ENCODE measurements at regions not wholly inside any gene's neighbourhood (a gene's known extent, or its start where the extent isn't known, plus 50 kb on each side); places are given as distances from the start of the nearest gene placed in this dataset.

DNA sequence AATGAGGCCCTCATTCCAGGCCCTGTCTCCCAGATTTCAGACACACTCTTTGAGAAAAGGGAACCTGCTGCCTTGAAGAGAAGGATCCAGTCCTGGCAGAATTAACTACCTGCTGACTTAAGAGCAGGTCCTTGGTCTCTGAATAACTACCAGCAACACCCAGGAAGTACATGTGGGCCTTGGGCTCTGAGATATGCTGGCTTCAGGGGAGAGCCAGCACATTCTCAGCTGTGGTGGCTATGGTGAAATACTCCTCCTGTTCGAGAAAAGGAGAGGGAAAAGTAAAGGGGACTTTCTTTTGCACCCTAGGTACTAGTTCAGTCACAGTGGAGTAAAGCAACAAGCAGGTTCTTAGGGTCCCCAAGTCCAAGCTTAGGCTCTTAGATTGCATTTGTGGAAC, 120.0 kb downstream of the HMHB1 start:
- no peak overlapping the region for H3K27ac ChIP-seq (ENCODE audit: low read length)
- no peak overlapping the region for H3K4me2 ChIP-seq (ENCODE audit: low read length)
- H3K9ac ChIP-seq (ENCODE audit: low read length), result no peak overlapping the region
- H3K27me3 ChIP-seq (ENCODE audit: insufficient read depth, low read depth, low read length), result no peaks in the 10 kb centered on the region
- no peak overlapping the region for H2AFZ ChIP-seq (ENCODE audit: low read depth, low read length)
- H3K4me3 ChIP-seq (ENCODE audit: low read length), result no peak overlapping the region
- no peaks in the 10 kb centered on the region for H4K20me1 ChIP-seq (ENCODE audit: insufficient read depth)
- H3K9me3 ChIP-seq (ENCODE audit: low read length), result no peaks in the 10 kb centered on the region
- no peaks in the 10 kb centered on the region for H3K9me2 ChIP-seq (ENCODE audit: insufficient read depth, low read length)
- H3F3A ChIP-seq (ENCODE audit: insufficient read depth, low read length, poor library complexity, severe bottlenecking), result no peaks in the 10 kb centered on the region
- no peaks in the 10 kb centered on the region for H3K36me3 ChIP-seq (ENCODE audit: insufficient read depth, low read length)
- TF ChIP-seq MXI1 (conservative IDR thresholded peaks at IDR 0.05; ENCODE audit: poor library complexity, severe bottlenecking) (no peak), EP300 (conservative IDR thresholded peaks at IDR 0.05; ENCODE audit: poor library complexity, severe bottlenecking) (no peak), CTCF (IDR thresholded peaks at IDR 0.05; ENCODE audit: poor library complexity, severe bottlenecking) (no peak), SMC3 (conservative IDR thresholded peaks at IDR 0.05; ENCODE audit: poor library complexity) (no peak), TAF1 (IDR thresholded peaks at IDR 0.05; ENCODE audit: low read depth) (no peak)
- no peaks in the 10 kb centered on the region for H3K79me2 ChIP-seq (replicated peaks; ENCODE audit: insufficient read depth, low read length)

DNA sequence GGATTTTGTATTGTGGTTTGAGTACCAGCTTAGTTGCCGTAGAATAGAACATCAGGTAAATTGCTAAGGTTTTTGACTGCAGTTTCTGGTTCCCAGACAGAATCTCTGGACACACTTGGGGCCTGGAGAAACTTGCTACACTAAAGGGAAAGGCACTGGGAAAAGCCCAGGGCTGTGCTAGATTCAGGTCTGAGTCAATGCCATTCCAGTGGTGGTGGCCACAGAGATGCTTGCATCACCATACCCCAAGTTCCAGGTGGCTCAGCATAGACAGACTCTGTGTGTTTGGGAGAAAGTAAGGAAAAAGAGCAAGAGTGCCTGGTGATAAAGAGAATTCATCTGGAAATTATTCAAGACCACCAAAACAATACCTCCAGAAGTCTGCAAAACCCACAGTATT, 120.6 kb downstream of the HMHB1 start:
- Histone ChIP-seq H3K79me2 (replicated peaks; ENCODE audit: insufficient read depth, low read length) (no peaks in the 10 kb centered on the region), H3K9ac (ENCODE audit: low read length) (no peak overlapping the region), H4K20me1 (ENCODE audit: insufficient read depth) (no peaks in the 10 kb centered on the region), H2AFZ (ENCODE audit: low read depth, low read length) (no peak overlapping the region), H3K27me3 (ENCODE audit: insufficient read depth, low read depth, low read length) (no peaks in the 10 kb centered on the region), H3K9me2 (ENCODE audit: insufficient read depth, low read length) (no peaks in the 10 kb centered on the region), H3K27ac (ENCODE audit: low read length) (no peak overlapping the region), H3K4me2 (ENCODE audit: low read length) (no peak overlapping the region), H3K4me3 (ENCODE audit: low read length) (no peak overlapping the region), H3F3A (ENCODE audit: insufficient read depth, low read length, poor library complexity, severe bottlenecking) (no peaks in the 10 kb centered on the region), H3K9me3 (ENCODE audit: low read length) (no peaks in the 10 kb centered on the region), H3K36me3 (ENCODE audit: insufficient read depth, low read length) (no peaks in the 10 kb centered on the region)
- no peak for TF ChIP-seq REST (IDR thresholded peaks at IDR 0.05; ENCODE audit: borderline replicate concordance)
- no peak for TF ChIP-seq MXI1 (conservative IDR thresholded peaks at IDR 0.05; ENCODE audit: poor library complexity, severe bottlenecking)
- TF ChIP-seq EP300 (conservative IDR thresholded peaks at IDR 0.05; ENCODE audit: poor library complexity, severe bottlenecking), result no peak
- TF ChIP-seq SMC3 (conservative IDR thresholded peaks at IDR 0.05; ENCODE audit: poor library complexity), result no peak
- TF ChIP-seq RAD21 (conservative IDR thresholded peaks at IDR 0.05), result no peak
- no peak for TF ChIP-seq EZH2 (IDR thresholded peaks at IDR 0.05; ENCODE audit: borderline replicate concordance, insufficient read depth, low read length, poor library complexity, severe bottlenecking)
- no peak for TF ChIP-seq TAF1 (IDR thresholded peaks at IDR 0.05; ENCODE audit: low read depth)
- no peak for TF ChIP-seq CTCF (IDR thresholded peaks at IDR 0.05; ENCODE audit: poor library complexity, severe bottlenecking)
- TF ChIP-seq POLR2AphosphoS5 (IDR thresholded peaks at IDR 0.05), result no peak

Measured in neural cell (in vitro differentiated cells).